ENCODE measurements at regions not wholly inside any gene's neighbourhood (a gene's known extent, or its start where the extent isn't known, plus 50 kb on each side); places are given as distances from the start of the nearest gene placed in this dataset.
"Not testable (repeated sequence)": the region's sequence is repeated elsewhere in the genome, so short reads cannot be mapped to it uniquely, and the experiment has no call there.

GRCh38 chrX:40530509-40530908, 50.3 kb upstream of the ATP6AP2 start:
- Histone ChIP-seq H3K27me3 (ENCODE audit: control insufficient read depth, insufficient read depth, low read length) (no peaks in the 10 kb centered on the region), H3K27ac (ENCODE audit: insufficient read depth, low read length, poor library complexity, severe bottlenecking) (no peak overlapping the region), H3K4me1 (ENCODE audit: control insufficient read depth, insufficient read depth, low read length, poor library complexity, severe bottlenecking) (no peaks in the 10 kb centered on the region), H3K36me3 (ENCODE audit: control insufficient read depth, insufficient read depth, low read length) (no peaks in the 10 kb centered on the region), H3K4me3 (ENCODE audit: low read depth, low read length) (no peak overlapping the region), H3K9me3 (ENCODE audit: control insufficient read depth in 2 of 2, low read length in 2 of 2) (no peaks in the 10 kb centered on the region)
- DNase-seq (no peak), ATAC-seq (ENCODE audit: low read depth in 2 of 2) (no peak)
- Mint-ChIP-seq H3K4me3 (no peak overlapping the region), H3K27me3 (peaks cover 11% of the 10 kb centered on the region), H3K4me1 (no peaks in the 10 kb centered on the region), H3K9me3 (peaks cover 0 to 3% (median 0%) of the 10 kb centered on the region in 7 donors), H3K36me3 (no peaks in the 10 kb centered on the region), H3K27ac (no peak overlapping the region)

- no peaks in the 10 kb centered on the region for H3K4me1 Mint-ChIP-seq
- H3K36me3 Mint-ChIP-seq = no peaks in the 10 kb centered on the region
- H3K9me3 Mint-ChIP-seq = peaks cover 0 to 3% (median 0%) of the 10 kb centered on the region in 7 donors
These were observed 53.2 kb upstream of the ATP6AP2 start for GRCh38 chrX:40527543-40527942.

GRCh38 chrX:40526412-40526811, 54.4 kb upstream of the ATP6AP2 start:
- no peak for ATAC-seq (ENCODE audit: low read depth in 2 of 2)
- no peaks in the 10 kb centered on the region for H3K4me1 Mint-ChIP-seq

More at GRCh38 chrX:40527543-40527942, 53.2 kb upstream of the ATP6AP2 start:
- Histone ChIP-seq H3K27ac (ENCODE audit: insufficient read depth, low read length, poor library complexity, severe bottlenecking) (no peak overlapping the region), H3K4me1 (ENCODE audit: control insufficient read depth, insufficient read depth, low read length, poor library complexity, severe bottlenecking) (no peaks in the 10 kb centered on the region), H3K9me3 (ENCODE audit: control insufficient read depth in 2 of 2, low read length in 2 of 2) (no peaks in the 10 kb centered on the region), H3K36me3 (ENCODE audit: control insufficient read depth, insufficient read depth, low read length) (no peaks in the 10 kb centered on the region), H3K4me3 (ENCODE audit: low read depth, low read length) (no peak overlapping the region), H3K27me3 (ENCODE audit: control insufficient read depth, insufficient read depth, low read length) (no peaks in the 10 kb centered on the region)
- H3K4me3 Mint-ChIP-seq = no peak overlapping the region
- no peak for ATAC-seq (ENCODE audit: low read depth in 2 of 2)
- peaks cover 11% of the 10 kb centered on the region for H3K27me3 Mint-ChIP-seq
- no peak for DNase-seq
- H3K27ac Mint-ChIP-seq = no peak overlapping the region

GRCh38 chrX:40525901-40526300, 54.9 kb upstream of the ATP6AP2 start:
- not testable (repeated sequence) for H3K4me3 ChIP-seq (ENCODE audit: low read depth, low read length); H3K36me3 ChIP-seq (ENCODE audit: control insufficient read depth, insufficient read depth, low read length); H3K4me1 ChIP-seq (ENCODE audit: control insufficient read depth, insufficient read depth, low read length, poor library complexity, severe bottlenecking); H3K9me3 Mint-ChIP-seq; ATAC-seq (ENCODE audit: low read depth in 2 of 2); H3K27ac ChIP-seq (ENCODE audit: insufficient read depth, low read length, poor library complexity, severe bottlenecking); H3K27me3 ChIP-seq (ENCODE audit: control insufficient read depth, insufficient read depth, low read length); DNase-seq; H3K4me3 Mint-ChIP-seq; H3K27ac Mint-ChIP-seq; H3K36me3 Mint-ChIP-seq; H3K4me1 Mint-ChIP-seq; H3K9me3 ChIP-seq (ENCODE audit: control insufficient read depth in 2 of 2, low read length in 2 of 2)
- peaks cover 11% of the 10 kb centered on the region for H3K27me3 Mint-ChIP-seq

More at GRCh38 chrX:40526412-40526811, 54.4 kb upstream of the ATP6AP2 start:
- peaks cover 0 to 3% (median 0%) of the 10 kb centered on the region in 7 donors for H3K9me3 Mint-ChIP-seq
- H3K4me3 ChIP-seq (ENCODE audit: low read depth, low read length) = no peak overlapping the region
- no peak overlapping the region for H3K27ac ChIP-seq (ENCODE audit: insufficient read depth, low read length, poor library complexity, severe bottlenecking)
- no peak overlapping the region for H3K4me3 Mint-ChIP-seq
- peak overlapping the region in 1 of 3 donors; percentile 38 for H3K27ac Mint-ChIP-seq
- no peaks in the 10 kb centered on the region for H3K9me3 ChIP-seq (ENCODE audit: control insufficient read depth in 2 of 2, low read length in 2 of 2)
- H3K27me3 ChIP-seq (ENCODE audit: control insufficient read depth, insufficient read depth, low read length) = no peaks in the 10 kb centered on the region
- no peaks in the 10 kb centered on the region for H3K36me3 Mint-ChIP-seq
- H3K36me3 ChIP-seq (ENCODE audit: control insufficient read depth, insufficient read depth, low read length) = no peaks in the 10 kb centered on the region
- DNase-seq = no peak
- H3K4me1 ChIP-seq (ENCODE audit: control insufficient read depth, insufficient read depth, low read length, poor library complexity, severe bottlenecking) = no peaks in the 10 kb centered on the region
- H3K27me3 Mint-ChIP-seq = peaks cover 11% of the 10 kb centered on the region

- Mint-ChIP-seq H3K9me3 (peaks cover 0 to 3% (median 0%) of the 10 kb centered on the region in 7 donors), H3K36me3 (no peaks in the 10 kb centered on the region), H3K4me1 (no peaks in the 10 kb centered on the region), H3K27ac (no peak overlapping the region), H3K4me3 (no peak overlapping the region), H3K27me3 (peaks cover 11% of the 10 kb centered on the region)
- H3K9me3 ChIP-seq (ENCODE audit: control insufficient read depth in 2 of 2, low read length in 2 of 2) = no peaks in the 10 kb centered on the region
- no peaks in the 10 kb centered on the region for H3K27me3 ChIP-seq (ENCODE audit: control insufficient read depth, insufficient read depth, low read length)
- H3K4me1 ChIP-seq (ENCODE audit: control insufficient read depth, insufficient read depth, low read length, poor library complexity, severe bottlenecking) = no peaks in the 10 kb centered on the region
- H3K4me3 ChIP-seq (ENCODE audit: low read depth, low read length) = no peak overlapping the region
- ATAC-seq (ENCODE audit: low read depth in 2 of 2) (no peak), DNase-seq (no peak)
- no peak overlapping the region for H3K27ac ChIP-seq (ENCODE audit: insufficient read depth, low read length, poor library complexity, severe bottlenecking)
- no peaks in the 10 kb centered on the region for H3K36me3 ChIP-seq (ENCODE audit: control insufficient read depth, insufficient read depth, low read length)
These were observed 56.3 kb upstream of the ATP6AP2 start for GRCh38 chrX:40524423-40524822.

GRCh38 chrX:40523852-40524251, 56.9 kb upstream of the ATP6AP2 start:
- no peak for DNase-seq
- H3K4me3 ChIP-seq (ENCODE audit: low read depth, low read length) = no peak overlapping the region
- no peaks in the 10 kb centered on the region for H3K36me3 Mint-ChIP-seq
- no peaks in the 10 kb centered on the region for H3K4me1 Mint-ChIP-seq
- H3K27ac ChIP-seq (ENCODE audit: insufficient read depth, low read length, poor library complexity, severe bottlenecking) = no peak overlapping the region
- H3K36me3 ChIP-seq (ENCODE audit: control insufficient read depth, insufficient read depth, low read length) = no peaks in the 10 kb centered on the region
- no peaks in the 10 kb centered on the region for H3K27me3 ChIP-seq (ENCODE audit: control insufficient read depth, insufficient read depth, low read length)
- H3K4me3 Mint-ChIP-seq = no peak overlapping the region
- H3K27ac Mint-ChIP-seq = no peak overlapping the region
- no peaks in the 10 kb centered on the region for H3K9me3 ChIP-seq (ENCODE audit: control insufficient read depth in 2 of 2, low read length in 2 of 2)
- peaks cover 11% of the 10 kb centered on the region for H3K27me3 Mint-ChIP-seq
- peaks cover 0 to 2% (median 0%) of the 10 kb centered on the region in 7 donors for H3K9me3 Mint-ChIP-seq
- no peak for ATAC-seq (ENCODE audit: low read depth in 2 of 2)
- H3K4me1 ChIP-seq (ENCODE audit: control insufficient read depth, insufficient read depth, low read length, poor library complexity, severe bottlenecking) = no peaks in the 10 kb centered on the region

GRCh38 chrX:40521868-40522450, 58.8 kb upstream of the ATP6AP2 start:
- Mint-ChIP-seq H3K27me3 (peaks cover 17% of the 10 kb centered on the region), H3K9me3 (peaks cover 0 to 2% (median 0%) of the 10 kb centered on the region in 7 donors), H3K4me3 (no peak overlapping the region), H3K27ac (no peak overlapping the region), H3K36me3 (no peaks in the 10 kb centered on the region), H3K4me1 (no peaks in the 10 kb centered on the region)
- Histone ChIP-seq H3K27me3 (ENCODE audit: control insufficient read depth, insufficient read depth, low read length) (no peaks in the 10 kb centered on the region), H3K4me3 (ENCODE audit: low read depth, low read length) (no peak overlapping the region), H3K27ac (ENCODE audit: insufficient read depth, low read length, poor library complexity, severe bottlenecking) (no peak overlapping the region), H3K9me3 (ENCODE audit: control insufficient read depth in 2 of 2, low read length in 2 of 2) (no peaks in the 10 kb centered on the region), H3K36me3 (ENCODE audit: control insufficient read depth, insufficient read depth, low read length) (no peaks in the 10 kb centered on the region), H3K4me1 (ENCODE audit: control insufficient read depth, insufficient read depth, low read length, poor library complexity, severe bottlenecking) (no peaks in the 10 kb centered on the region)
- DNase-seq = no peak
- ATAC-seq (ENCODE audit: low read depth in 2 of 2) = no peak

GRCh38 chrX:40514376-40514775, 66.4 kb upstream of the ATP6AP2 start:
- Histone ChIP-seq H3K4me1 (ENCODE audit: control insufficient read depth, insufficient read depth, low read length, poor library complexity, severe bottlenecking) (no peaks in the 10 kb centered on the region), H3K9me3 (ENCODE audit: control insufficient read depth in 2 of 2, low read length in 2 of 2) (no peaks in the 10 kb centered on the region), H3K36me3 (ENCODE audit: control insufficient read depth, insufficient read depth, low read length) (no peaks in the 10 kb centered on the region), H3K27me3 (ENCODE audit: control insufficient read depth, insufficient read depth, low read length) (no peaks in the 10 kb centered on the region), H3K27ac (ENCODE audit: insufficient read depth, low read length, poor library complexity, severe bottlenecking) (no peak overlapping the region), H3K4me3 (ENCODE audit: low read depth, low read length) (no peak overlapping the region)
- peaks cover 0 to 2% (median 0%) of the 10 kb centered on the region in 7 donors for H3K9me3 Mint-ChIP-seq
- no peak overlapping the region for H3K4me3 Mint-ChIP-seq
- H3K4me1 Mint-ChIP-seq = no peaks in the 10 kb centered on the region
- H3K27me3 Mint-ChIP-seq = peaks cover 6% of the 10 kb centered on the region
- ATAC-seq (ENCODE audit: low read depth in 2 of 2) (no peak), DNase-seq (no peak)
- H3K27ac Mint-ChIP-seq = no peak overlapping the region
- no peaks in the 10 kb centered on the region for H3K36me3 Mint-ChIP-seq

Data from CD4-positive, CD25-positive, alpha-beta regulatory T cell (primary cell).